T47D (cell line): ENCODE measurements at regions not wholly inside any gene's neighbourhood (a gene's known extent, or its start where the extent isn't known, plus 50 kb on each side); places are given as distances from the start of the nearest gene placed in this dataset.

Experiments
- DNase-seq, 2 experiments: peaks; one replicate each; pipeline versions ENCODE4 v3.0.0 to v3.0.0-alpha.2; 2011 to 2012; ENCODE audit warnings: low read depth in 1 of 2, low spot score in 1 of 2
- JUND ChIP-seq: IDR thresholded peaks from 2 replicates; pipeline ENCODE4 v1.6.1; 2012; ENCODE audit warnings: low read depth
- in situ Hi-C: cut with HindIII; loops from 2 replicates; pipeline ENCODE4 v1.10.0; 2016; ENCODE audit warnings: low sequenced_read_pairs, low pct_unique_long_range_greater_than_20kb

- no peak for DNase-seq
- in situ Hi-C loops = no loop called here
Measured at GRCh38 chr10:18735711-18736110, 76.5 kb downstream of the ARL5B start.

GRCh38 chr10:18737236-18737635 is 78.0 kb downstream of the ARL5B start:
- in situ Hi-C loops = no loop called here

More at GRCh38 chr10:18735711-18736110, 76.5 kb downstream of the ARL5B start:
- TF ChIP-seq JUND = no peak

GRCh38 chr10:18737841-18738240 is 78.6 kb downstream of the ARL5B start:
- TF ChIP-seq JUND = no peak
- in situ Hi-C loops = no loop called here
- no peak for DNase-seq

More at GRCh38 chr10:18737236-18737635, 78.0 kb downstream of the ARL5B start:
- no peak for TF ChIP-seq JUND
- DNase-seq = no peak

GRCh38 chr10:18738835-18739234 is 79.6 kb downstream of the ARL5B start:
- in situ Hi-C loops = no loop called here
- no peak for DNase-seq
- no peak for TF ChIP-seq JUND

GRCh38 chr10:18743926-18744325 is 84.7 kb downstream of the ARL5B start:
- in situ Hi-C loops = no loop called here
- no peak for TF ChIP-seq JUND
- DNase-seq = no peak

GRCh38 chr10:18753312-18753895 is 94.2 kb downstream of the ARL5B start:
- in situ Hi-C loops = no loop called here
- no peak for TF ChIP-seq JUND
- DNase-seq = no peak

GRCh38 chr10:18759575-18759974 is 100.3 kb downstream of the ARL5B start:
- TF ChIP-seq JUND = no peak
- no peak for DNase-seq
- in situ Hi-C loops = no loop called here

- in situ Hi-C loops = no loop called here
- TF ChIP-seq JUND = no peak
- DNase-seq = no peak
Measured at GRCh38 chr10:18760836-18761235, 101.6 kb downstream of the ARL5B start.

- in situ Hi-C loops = no loop called here
- no peak for DNase-seq
- TF ChIP-seq JUND = no peak
Measured at GRCh38 chr10:18767981-18768380, 108.8 kb downstream of the ARL5B start.

- in situ Hi-C loops = no loop called here
- no peak for TF ChIP-seq JUND
- no peak for DNase-seq
Measured at GRCh38 chr10:18773180-18773579, 113.9 kb downstream of the ARL5B start.

- TF ChIP-seq JUND = no peak
- peak in 1 of 2 experiments; percentile 7 for DNase-seq
- in situ Hi-C loops = no loop called here
Measured at GRCh38 chr10:18777258-18777657, 118.0 kb downstream of the ARL5B start.

GRCh38 chr10:18786478-18786877 is 127.2 kb downstream of the ARL5B start:
- in situ Hi-C loops = no loop called here
- no peak for TF ChIP-seq JUND
- no peak for DNase-seq

GRCh38 chr10:18793951-18794350 is 134.7 kb downstream of the ARL5B start:
- in situ Hi-C loops = no loop called here
- peak in 1 of 2 experiments; percentile 46 for DNase-seq
- no peak for TF ChIP-seq JUND

GRCh38 chr10:18795549-18795948 is 136.3 kb downstream of the ARL5B start:
- TF ChIP-seq JUND = no peak
- DNase-seq = no peak
- in situ Hi-C loops = no loop called here
